Thymus (tissue), 11 donors: ENCODE measurements at regions not wholly inside any gene's neighbourhood (a gene's known extent, or its start where the extent isn't known, plus 50 kb on each side); places are given as distances from the start of the nearest gene placed in this dataset.

ENCODE experiments used
- DNase-seq, 9 donors: peaks; one replicate each; pipeline ENCODE4 v3.0.0-alpha.2; 2013; ENCODE audit warnings: low spot score in 9 of 9, low read depth in 6 of 9, missing footprints in 1 of 9
- H3K27ac ChIP-seq, 2 donors: one replicate each; pipeline ENCODE4 v1.5.1; 2013; ENCODE audit warnings: control low read depth in 1 of 2, low read depth in 1 of 2, low read length in 1 of 2, mild to moderate bottlenecking in 1 of 2, moderate library complexity in 1 of 2
- H3K27me3 ChIP-seq, 2 donors: one replicate each; pipeline ENCODE4 v1.5.1; 2013; ENCODE audit warnings: low read length in 1 of 2; ENCODE audit not compliant: control insufficient read depth in 2 of 2, insufficient read depth in 1 of 2
- H3K36me3 ChIP-seq, 2 donors: one replicate each; pipeline ENCODE4 v1.5.1; 2013; ENCODE audit warnings: low read length in 1 of 2, mild to moderate bottlenecking in 1 of 2, moderate library complexity in 1 of 2; ENCODE audit not compliant: control insufficient read depth in 2 of 2, insufficient read depth in 2 of 2
- H3K4me1 ChIP-seq, 2 donors: one replicate each; pipeline ENCODE4 v1.5.1; 2013; ENCODE audit warnings: low read length in 2 of 2; ENCODE audit not compliant: control insufficient read depth in 2 of 2, insufficient read depth in 2 of 2
- H3K4me3 ChIP-seq, 2 donors: one replicate each; pipeline ENCODE4 v1.5.1; 2013; ENCODE audit warnings: low read length in 2 of 2, control low read depth in 1 of 2, mild to moderate bottlenecking in 1 of 2
- H3K9me3 ChIP-seq, 2 donors: one replicate each; pipeline ENCODE4 v1.5.1; 2013; ENCODE audit warnings: low read length in 1 of 2, mild to moderate bottlenecking in 1 of 2; ENCODE audit not compliant: control insufficient read depth in 2 of 2, insufficient read depth in 1 of 2
- WGBS: extraction: QIAGEN DNeasy Blood & Tissue Kit; methylation state at CpG from one replicate; pipeline ENCODE4 v1.1.7; 2013; 5-methylcytosine and 5-hydroxymethylcytosine counted together
- donor health status: healthy.

DNA sequence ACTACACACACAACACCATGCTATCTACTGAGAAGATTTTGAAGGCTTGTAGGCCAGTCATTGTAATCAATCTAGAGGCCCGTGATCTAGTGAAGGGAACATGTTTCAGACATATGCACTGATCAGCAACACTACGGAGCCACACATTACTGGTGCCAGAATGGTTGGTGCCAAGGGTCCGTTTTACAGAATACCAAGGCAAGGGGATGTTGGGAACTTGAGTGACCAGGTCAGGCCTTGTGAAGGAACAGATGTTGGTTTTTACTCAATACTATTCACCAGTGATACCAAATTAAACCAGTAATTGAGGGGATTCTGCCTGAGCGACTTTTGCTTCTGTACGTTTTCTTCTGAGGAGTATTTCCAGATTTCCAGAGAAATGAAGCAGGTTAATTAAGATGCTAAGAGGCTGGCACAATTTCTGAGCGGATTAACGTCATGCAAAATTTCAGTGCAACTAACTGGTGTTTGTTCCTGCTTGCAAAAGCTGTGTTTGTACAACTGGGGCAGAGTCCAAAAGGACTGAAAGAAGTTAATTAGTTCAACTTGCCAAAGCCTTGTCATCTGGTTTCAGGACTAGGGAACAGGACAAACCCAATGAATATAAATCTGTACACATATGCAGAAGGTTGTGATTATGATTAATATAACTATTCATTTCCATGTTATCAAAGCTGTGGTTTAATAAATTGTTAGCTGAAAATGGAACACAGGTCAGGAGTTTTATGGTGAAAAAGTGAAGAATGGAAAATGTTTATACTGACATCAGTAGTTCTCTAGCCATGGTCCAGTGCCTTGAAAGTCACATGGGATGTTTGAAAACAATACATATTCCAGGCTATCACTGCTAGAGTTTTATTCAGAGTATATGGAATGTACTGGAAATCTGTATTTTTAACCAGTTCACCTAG, 432.1 kb upstream of the DCC start:
- H3K4me1 ChIP-seq: no peaks in the 10 kb centered on the region
- WGBS: 94% methylated on average over 7 of the region's 7 CpGs
- no peak overlapping the region for H3K4me3 ChIP-seq
- H3K36me3 ChIP-seq: no peaks in the 10 kb centered on the region
- no peak overlapping the region for H3K27ac ChIP-seq
- H3K27me3 ChIP-seq: no peaks in the 10 kb centered on the region
- DNase-seq: no peak
- H3K9me3 ChIP-seq: no peaks in the 10 kb centered on the region

DNA sequence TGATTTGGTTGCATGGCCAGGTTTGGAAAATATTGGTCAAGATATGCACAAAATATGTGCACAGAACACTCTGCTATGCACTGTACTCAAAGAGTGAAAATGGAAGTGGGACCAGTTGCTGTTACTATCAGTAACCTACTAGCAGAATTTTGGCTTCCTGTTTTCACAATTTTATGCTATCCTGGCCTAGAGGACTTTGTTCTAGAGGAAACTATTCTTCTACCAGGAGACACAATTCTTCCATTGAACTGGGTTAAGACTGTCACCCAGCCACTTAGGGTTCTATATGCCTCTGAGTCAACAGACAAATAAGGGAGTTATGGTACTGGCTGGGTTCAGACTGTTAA, 431.4 kb upstream of the DCC start:
- no peak overlapping the region for H3K4me3 ChIP-seq

DNA sequence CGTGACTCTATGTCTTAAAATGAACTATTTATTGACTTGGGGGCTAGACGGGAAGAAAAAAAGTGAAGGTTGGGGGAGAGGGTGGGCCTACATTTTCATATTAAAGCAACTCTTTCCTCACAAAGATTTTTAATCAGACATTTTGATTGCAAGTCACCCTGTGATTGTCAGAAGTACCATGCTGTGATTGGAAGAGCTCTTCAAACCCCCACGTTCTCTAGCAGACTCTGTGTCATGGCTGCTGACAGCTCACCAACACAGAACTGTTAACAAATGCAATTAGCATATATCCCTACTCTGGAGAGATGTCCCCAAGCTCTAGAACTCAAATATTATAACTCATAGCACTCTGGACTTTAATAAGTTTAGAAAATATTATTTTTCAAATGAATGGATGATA, 428.4 kb upstream of the DCC start:
- H3K36me3 ChIP-seq: no peaks in the 10 kb centered on the region
- no peaks in the 10 kb centered on the region for H3K4me1 ChIP-seq
- H3K4me3 ChIP-seq: no peak overlapping the region
- H3K9me3 ChIP-seq: no peaks in the 10 kb centered on the region
- no peaks in the 10 kb centered on the region for H3K27me3 ChIP-seq
- H3K27ac ChIP-seq: no peak overlapping the region
- WGBS: 88% methylated on average over 3 of the region's 3 CpGs
- no peak for DNase-seq

More for the DNA sequence above, 431.4 kb upstream of the DCC start:
- Histone ChIP-seq H3K9me3 (no peaks in the 10 kb centered on the region), H3K36me3 (no peaks in the 10 kb centered on the region), H3K27me3 (no peaks in the 10 kb centered on the region), H3K4me1 (no peaks in the 10 kb centered on the region), H3K27ac (no peak overlapping the region)
- no peak for DNase-seq

DNA sequence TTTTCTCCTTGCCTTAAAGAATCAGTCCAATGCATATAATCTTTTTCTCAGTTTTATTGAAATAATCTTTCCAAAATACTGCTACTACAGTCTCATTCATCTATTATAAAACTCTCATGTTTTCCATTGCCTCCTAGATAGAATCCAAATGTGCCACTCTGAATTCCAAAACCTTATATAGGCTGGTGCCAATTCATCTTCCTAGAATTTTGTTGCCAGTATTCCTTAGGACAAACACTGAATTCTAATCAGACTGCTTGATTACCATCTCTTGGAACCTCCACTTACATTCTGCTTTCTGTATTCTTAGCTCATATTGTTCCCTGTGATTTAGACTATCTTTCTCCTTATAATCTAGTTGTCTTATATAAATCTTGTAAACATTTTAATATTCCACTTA, 427.6 kb upstream of the DCC start:
- Histone ChIP-seq H3K27ac (no peak overlapping the region), H3K9me3 (no peaks in the 10 kb centered on the region), H3K27me3 (no peaks in the 10 kb centered on the region), H3K36me3 (no peaks in the 10 kb centered on the region), H3K4me3 (no peak overlapping the region), H3K4me1 (no peaks in the 10 kb centered on the region)
- no peak for DNase-seq

DNA sequence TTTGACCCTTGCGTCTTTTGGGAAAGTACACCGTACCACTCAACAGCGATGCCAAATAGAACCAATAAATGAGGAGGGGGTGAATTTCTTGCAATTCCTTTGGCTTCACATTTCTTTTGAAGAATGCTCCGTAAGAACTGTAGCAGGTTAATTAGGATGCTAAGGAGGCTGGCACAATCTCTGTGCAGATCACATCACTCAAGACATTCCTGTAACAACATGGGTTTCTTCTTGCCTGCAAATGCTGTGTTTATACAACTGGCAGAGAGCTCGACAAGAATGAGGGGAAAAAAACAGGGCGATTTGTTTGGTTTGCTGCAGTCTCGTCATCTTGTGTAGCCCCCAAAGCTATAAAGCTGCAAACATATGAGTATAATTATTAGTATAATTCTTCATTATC, 424.8 kb upstream of the DCC start:
- H3K4me3 ChIP-seq: no peak overlapping the region

DNA sequence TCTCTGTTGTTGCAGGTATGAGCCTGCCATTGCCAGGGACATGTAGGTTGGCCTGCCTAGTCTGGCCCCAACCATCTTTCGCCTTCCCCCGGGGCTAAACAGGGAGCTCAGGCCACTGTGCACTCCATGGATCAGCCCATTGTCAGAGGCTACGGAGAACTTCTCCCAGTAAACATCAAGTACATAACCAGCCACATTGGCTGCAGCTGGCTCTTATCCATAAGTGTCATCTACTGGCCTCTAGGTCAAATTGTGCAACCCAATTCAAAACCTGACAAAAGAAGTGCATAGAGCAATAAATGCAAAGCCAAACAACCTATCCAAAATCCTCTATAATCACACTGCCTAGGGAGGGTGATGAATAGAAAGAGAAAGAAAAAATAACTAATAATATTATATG, 418.1 kb upstream of the DCC start:
- no peak for DNase-seq
- WGBS: 93% methylated on average over 3 of the region's 3 CpGs
- no peak overlapping the region for H3K4me3 ChIP-seq
- no peak overlapping the region for H3K27ac ChIP-seq
- no peaks in the 10 kb centered on the region for H3K4me1 ChIP-seq
- peaks cover 0 to 9% of the 10 kb centered on the region in 2 donors for H3K9me3 ChIP-seq
- no peaks in the 10 kb centered on the region for H3K27me3 ChIP-seq
- no peaks in the 10 kb centered on the region for H3K36me3 ChIP-seq

More for the DNA sequence above, 424.8 kb upstream of the DCC start:
- Histone ChIP-seq H3K27ac (no peak overlapping the region), H3K36me3 (no peaks in the 10 kb centered on the region), H3K4me1 (no peaks in the 10 kb centered on the region), H3K9me3 (no peaks in the 10 kb centered on the region), H3K27me3 (no peaks in the 10 kb centered on the region)
- DNase-seq: no peak
- WGBS: 74% methylated on average over 7 of the region's 7 CpGs

DNA sequence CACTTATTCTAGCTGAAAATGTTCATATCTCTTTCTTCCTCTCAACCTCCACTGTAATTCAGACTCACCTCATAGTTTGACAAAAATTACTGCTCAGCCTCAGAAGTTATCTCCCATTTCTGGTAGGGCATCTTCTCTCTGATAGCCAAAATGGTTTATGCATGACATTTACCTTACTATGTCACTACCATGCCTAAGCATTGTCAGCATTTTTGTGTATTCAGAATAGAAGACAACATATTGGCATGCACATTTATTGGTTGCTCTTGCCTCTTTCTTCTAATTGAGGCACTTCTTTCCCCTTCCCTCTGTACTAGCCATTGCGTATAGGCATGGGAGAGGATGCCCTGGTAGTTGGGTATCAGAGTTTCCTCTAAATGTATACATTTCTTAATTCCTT, 406.1 kb upstream of the DCC start:
- H3K4me3 ChIP-seq: no peak overlapping the region
- H3K4me1 ChIP-seq: no peaks in the 10 kb centered on the region
- no peaks in the 10 kb centered on the region for H3K27me3 ChIP-seq
- DNase-seq: no peak
- H3K27ac ChIP-seq: no peak overlapping the region
- 83% methylated on average over 1 of the region's 1 CpG for WGBS
- peaks cover 2 to 9% of the 10 kb centered on the region in 2 donors for H3K9me3 ChIP-seq
- H3K36me3 ChIP-seq: no peaks in the 10 kb centered on the region

DNA sequence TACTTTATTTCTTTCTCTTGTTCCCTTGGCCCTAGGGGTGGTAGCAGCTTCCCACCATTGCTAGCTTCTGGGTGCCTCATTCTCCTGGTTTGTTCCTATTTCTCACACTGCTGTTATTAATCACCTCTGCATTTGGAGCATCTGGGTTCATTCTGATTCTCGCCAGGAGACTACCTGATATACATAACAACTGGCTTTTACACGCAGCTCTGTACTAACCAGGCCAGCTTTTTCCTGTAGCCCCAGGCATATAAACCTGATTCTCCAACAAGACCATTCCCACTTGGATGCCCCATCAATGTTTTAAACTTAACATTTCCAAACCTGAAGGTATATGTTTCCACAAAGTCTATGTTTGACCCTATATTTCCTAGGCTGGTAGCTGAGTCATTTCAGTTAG, 403.9 kb upstream of the DCC start:
- H3K27ac ChIP-seq: no peak overlapping the region
- DNase-seq: no peak
- H3K4me1 ChIP-seq: no peaks in the 10 kb centered on the region
- no peaks in the 10 kb centered on the region for H3K9me3 ChIP-seq
- H3K36me3 ChIP-seq: no peaks in the 10 kb centered on the region
- H3K27me3 ChIP-seq: no peaks in the 10 kb centered on the region
- H3K4me3 ChIP-seq: no peak overlapping the region
- 86% methylated on average over 2 of the region's 2 CpGs for WGBS

DNA sequence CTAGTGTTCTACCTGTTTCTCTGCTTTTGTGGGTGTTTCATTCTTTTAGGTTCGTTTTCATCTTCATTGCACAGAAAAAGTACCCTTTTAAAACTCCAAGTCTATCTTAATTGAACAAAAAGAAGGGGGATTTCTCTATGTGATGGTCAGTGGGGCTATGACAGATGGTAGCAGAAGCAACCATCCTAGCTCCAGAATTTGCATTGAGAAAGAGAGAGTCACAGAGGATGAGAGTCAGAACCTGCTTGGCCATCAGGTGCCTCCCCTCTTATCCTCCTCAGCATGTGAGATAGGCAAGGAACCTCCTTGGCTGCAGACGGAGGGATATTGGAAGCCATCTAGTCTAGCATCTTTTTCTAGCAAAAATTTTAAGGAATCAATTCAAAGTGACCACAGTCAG, 398.0 kb upstream of the DCC start:
- H3K27me3 ChIP-seq: no peaks in the 10 kb centered on the region
- no peak overlapping the region for H3K4me3 ChIP-seq
- H3K4me1 ChIP-seq: no peaks in the 10 kb centered on the region
- H3K36me3 ChIP-seq: no peaks in the 10 kb centered on the region
- DNase-seq: no peak
- no peak overlapping the region for H3K27ac ChIP-seq
- WGBS: 69% methylated on average over 2 of the region's 2 CpGs
- no peaks in the 10 kb centered on the region for H3K9me3 ChIP-seq
